ENCODE measurements at regions not wholly inside any gene's neighbourhood (a gene's known extent, or its start where the extent isn't known, plus 50 kb on each side); places are given as distances from the start of the nearest gene placed in this dataset.
"Not testable (repeated sequence)": the region's sequence is repeated elsewhere in the genome, so short reads cannot be mapped to it uniquely, and the experiment has no call there.

DNA sequence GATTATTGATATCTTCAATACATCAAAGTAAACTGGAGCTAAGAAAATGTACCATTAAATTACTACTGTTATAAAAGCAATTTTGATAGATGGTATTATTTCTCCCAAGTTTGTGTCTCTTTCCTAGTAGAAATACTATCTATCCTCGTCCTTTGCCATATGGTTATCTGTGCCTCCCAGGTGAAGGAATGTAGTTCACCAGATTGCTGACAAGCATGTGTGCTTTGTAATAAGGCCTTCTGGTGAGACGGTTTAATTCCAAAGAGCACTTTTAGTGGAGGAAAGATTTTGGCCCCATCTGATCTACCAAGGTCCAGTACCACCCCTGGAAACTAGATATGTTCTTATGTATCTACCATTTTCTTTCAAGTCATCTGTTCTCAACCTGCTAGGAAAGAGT lies 243.6 kb downstream of the DLEU7 start:
- no peak for DNase-seq (ENCODE audit: low read depth)

DNA sequence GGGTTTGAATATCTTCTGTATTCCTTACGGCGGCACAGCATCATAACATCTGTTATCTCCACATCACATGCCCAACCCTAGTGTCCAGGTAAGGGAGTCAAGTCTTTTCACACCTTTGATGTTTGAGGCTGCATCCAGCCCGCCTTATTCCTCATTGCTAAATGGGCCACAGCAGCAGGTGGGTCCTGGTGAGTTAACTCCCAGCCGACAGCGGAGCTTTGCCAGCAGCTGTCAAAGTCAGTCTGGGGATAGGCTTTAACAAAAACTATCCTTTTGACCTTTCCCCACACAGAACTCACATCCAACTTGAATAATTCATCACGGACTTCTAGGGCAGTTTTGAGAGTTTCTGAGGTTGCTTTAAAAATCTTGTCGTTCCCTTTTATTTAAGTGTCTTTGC lies 235.1 kb downstream of the DLEU7 start:
- no peak for DNase-seq (ENCODE audit: low read depth)

DNA sequence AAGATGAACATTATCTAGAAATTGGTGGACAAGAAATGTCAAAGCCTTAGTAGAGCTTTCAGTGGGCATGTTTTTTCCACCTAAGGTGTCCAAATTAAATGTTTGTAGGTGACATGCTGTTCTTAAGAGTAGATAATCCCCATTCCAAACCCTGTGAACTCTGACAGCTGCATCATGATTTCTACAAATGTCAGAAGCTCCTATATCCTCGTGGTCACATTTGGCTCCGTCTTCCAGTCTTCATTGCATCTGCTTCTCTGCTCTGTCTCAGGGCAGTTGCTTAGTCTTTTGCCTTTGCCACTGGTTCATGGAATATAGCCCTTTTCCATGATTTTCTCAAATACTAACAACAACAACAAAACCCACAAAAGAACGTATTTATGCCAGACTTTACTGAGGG lies 234.5 kb downstream of the DLEU7 start:
- DNase-seq (ENCODE audit: low read depth), result no peak

DNA sequence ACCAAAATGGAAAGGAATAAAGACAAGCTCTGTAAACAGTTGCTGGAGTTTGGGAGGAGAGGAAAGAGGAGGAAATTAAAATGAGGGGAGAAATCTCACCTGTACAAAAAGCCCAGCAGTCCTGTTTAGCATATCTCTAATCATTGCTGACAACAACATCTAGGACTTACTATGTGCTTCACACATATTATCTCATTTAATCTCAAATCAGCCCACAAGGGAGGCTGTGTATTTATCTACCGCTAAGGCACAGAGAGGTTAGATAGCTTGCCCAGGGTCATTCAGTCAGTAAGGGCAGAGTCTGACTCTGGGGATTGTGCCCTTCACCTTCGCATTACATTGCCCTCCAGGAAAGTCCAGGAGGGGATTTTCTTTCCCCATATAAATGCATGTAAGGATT lies 233.3 kb downstream of the DLEU7 start:
- DNase-seq (ENCODE audit: low read depth), result no peak

DNA sequence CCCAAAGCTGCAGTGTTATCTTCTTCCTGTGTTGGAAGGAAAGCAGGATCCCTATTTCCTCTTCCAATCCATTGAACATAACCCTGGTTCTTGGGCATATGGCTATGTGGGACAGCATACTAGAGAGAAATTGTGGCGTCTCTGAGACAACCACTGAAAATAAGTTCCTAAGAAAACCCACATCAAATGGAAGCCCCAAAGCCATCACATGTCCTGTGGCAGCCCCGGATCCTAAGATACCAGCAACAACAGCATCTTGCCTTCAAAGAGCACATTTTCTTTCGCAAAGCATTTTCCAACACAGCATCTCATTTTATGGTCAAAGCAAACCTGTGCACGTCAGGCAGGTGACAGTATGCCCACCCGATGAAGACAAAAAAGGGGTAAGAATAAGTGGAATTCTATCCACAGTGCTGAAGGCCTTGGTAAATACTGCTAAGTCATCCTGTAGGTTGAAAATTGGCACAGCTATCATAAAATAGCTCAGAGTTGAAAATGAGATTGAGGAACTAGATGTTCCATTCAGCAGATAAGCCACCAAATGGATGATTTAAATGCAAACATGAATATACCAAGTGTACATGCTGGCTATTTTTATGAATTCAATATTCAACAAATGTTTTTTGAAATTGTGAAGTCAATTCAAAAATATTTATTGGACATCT lies 232.2 kb downstream of the DLEU7 start:
- DNase-seq (ENCODE audit: low read depth), result no peak

DNA sequence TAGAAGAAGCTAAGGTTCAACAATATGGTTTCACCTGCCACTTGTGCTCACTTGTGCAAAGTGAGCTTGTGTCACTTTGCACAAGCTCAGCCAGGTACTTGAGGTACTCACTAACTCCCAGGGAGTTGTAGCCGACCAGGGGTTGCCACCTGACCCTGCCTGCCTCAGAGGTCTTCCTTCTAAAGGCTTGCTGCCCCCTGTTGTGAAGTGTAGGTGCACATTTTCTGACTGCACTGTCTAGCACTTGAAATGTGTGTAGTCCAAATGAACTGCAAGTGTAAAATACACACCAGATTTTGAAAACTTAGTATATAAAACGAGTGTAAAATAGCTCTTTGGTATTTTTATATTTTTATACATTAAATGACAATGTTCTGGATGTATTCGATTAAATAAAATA lies 230.8 kb downstream of the DLEU7 start:
- no peak for DNase-seq (ENCODE audit: low read depth)

DNA sequence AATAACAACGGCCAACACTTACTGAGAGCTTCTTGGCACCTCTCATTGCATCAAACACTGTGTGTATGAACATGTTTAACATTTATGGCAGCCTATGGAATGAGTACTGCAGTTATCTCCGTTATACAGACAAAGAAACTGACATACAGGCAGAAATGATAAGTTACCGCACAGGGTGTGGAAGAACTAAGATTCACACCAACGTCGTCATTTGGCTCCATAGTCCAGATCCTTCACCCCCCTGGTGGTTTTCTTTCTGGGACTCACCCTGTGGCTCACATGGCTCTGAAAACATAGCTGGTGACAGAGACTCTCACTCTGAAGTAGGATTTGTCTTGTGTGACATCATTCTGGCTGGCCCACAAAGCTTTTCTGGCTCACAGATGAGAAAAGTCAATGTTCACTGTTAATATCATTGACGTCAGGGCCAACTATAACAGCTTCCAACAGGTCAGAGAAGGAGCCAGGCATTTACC lies 230.1 kb downstream of the DLEU7 start:
- no peak for DNase-seq (ENCODE audit: low read depth)

DNA sequence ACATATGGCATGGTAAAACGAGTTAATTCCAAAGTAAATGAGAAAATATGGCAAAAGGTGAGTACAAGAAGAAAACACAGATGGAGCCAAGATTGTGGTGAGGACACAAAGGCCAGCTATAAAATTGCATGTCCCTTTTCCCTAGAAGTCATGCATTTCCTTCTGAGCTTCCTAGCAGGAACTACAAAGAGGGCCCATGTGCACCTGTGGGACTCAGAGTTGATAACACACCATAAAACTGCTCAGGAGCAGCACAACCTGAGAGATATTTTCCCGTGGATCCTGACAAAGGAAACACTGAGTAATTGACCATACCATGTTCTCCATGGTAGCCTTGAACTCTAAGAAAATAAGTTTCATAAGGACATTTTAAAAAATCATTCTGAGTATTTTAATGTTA lies 228.3 kb downstream of the DLEU7 start:
- DNase-seq (ENCODE audit: low read depth), result no peak

DNA sequence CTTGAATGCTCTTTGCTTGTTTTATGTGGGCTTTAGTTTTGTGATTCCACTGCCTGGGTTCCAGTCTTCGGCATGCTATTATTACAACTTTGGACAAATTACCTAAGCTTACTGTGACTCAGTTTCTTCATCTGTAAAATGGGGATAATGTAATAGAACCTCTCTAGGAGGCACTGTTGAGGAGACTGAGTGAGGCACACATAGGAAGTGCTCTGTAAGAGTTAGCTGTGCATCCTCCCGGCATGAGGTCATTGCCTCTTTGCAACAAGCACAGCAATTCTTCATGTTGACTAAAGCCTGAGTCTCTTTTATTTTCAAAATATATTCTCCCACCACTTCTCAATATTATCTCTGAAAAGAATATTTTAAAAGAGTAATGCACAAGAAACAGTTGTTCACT lies 227.4 kb downstream of the DLEU7 start:
- DNase-seq (ENCODE audit: low read depth), result no peak

DNA sequence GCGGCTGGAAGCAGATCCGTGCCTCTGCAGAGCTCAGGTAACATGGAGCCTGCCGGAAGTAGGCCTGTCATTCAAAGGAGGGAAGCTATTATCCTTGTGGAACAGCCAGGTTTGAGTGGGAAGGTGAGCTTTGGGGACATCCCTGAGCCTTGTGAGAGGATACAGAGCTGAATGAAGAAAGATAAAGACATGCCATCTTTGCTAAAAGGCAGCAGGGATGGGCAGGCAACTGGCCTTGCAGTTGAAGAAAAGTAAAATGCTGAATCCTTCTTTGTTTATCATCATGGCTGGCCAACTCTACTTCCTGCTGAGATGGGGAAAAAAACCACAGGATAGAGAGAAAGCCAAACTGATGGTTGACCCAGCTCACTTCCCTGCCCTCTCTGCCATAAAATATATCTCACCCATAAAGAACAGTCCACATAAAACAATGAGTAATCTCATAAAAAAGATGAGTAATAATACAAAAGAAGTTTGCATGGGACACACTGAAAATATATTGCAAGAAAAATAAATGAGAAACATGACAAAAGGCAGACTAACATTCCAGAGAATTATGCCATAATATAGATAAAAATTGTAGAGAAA lies 226.3 kb downstream of the DLEU7 start:
- DNase-seq (ENCODE audit: low read depth), result no peak

DNA sequence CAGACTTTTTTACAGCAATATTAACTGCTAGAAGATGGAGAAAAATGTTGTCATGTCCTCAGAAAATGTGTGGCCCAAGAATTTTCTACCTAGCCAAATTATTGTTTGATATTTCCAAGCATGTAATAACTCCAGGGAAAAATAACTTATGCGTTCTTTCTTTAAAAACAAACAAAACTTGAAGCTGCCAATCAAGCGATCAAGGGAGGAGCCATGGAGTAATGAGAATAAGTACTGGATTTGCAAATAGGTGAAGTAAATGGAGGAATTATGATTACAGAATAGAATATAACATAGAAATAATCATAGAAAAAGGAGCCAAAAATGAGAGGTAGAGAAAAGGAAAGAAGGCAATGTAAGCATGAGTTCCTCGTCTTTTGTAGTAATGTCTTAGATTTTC lies 225.3 kb downstream of the DLEU7 start:
- no peak for DNase-seq (ENCODE audit: low read depth)

DNA sequence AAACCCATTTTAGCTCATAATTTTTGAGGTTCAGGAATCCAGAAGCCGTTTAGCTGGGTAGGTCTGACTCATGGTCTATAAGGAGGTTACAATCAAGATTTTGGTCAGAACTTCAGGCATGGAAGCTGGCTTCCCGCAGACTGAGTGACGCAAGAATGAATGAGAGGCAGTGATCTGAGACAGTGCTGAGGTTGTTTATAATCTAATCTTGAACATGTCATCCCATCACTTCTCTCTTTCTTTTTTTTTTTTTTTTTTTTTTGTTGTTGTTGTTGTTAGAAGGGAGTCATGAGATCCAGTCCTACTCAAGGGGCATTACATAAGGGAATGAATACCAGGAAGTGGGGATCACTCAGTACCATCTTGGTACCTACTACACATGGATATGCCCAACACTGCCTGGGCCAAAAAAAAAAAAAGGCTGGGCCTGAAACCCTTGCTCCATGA lies 217.4 kb downstream of the DLEU7 start:
- no peak for DNase-seq (ENCODE audit: low read depth)

DNA sequence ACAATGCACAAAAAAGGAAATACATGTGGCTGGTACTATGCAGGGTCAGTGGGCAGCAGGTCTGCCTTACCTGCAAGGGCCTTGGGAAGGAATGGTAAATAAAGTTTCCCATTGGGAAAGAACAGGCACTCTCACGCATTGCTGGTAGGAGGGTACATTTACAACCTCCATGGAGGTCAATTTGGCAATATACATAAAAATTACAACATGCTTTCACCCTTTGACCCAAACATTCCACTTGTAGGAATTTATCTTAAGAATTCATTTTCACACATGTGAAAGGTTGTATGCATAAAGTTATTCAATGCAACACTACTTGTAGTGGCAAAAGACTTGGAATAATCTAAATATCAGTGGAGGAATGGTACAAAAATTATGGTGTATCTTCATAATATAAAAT lies 216.4 kb downstream of the DLEU7 start:
- no peak for DNase-seq (ENCODE audit: low read depth)

DNA sequence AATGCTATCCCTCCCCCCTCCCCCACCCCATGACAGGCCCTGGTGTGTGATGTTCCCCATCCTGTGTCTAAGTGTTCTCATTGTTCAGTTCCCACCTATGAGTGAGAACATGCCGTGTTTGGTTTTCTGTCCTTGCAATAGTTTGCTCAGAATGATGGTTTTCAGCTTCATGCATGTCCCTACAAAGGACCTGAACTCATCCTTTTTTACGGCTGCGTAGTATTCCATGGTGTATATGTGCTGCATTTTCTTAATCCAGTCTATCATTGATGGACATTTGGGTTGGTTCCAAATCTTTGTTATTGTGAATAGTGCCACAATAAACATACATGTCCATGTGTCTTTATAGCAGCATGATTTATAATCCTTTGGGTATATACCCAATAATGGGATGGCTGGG lies 215.0 kb downstream of the DLEU7 start:
- DNase-seq (ENCODE audit: low read depth), result not testable (repeated sequence)

DNA sequence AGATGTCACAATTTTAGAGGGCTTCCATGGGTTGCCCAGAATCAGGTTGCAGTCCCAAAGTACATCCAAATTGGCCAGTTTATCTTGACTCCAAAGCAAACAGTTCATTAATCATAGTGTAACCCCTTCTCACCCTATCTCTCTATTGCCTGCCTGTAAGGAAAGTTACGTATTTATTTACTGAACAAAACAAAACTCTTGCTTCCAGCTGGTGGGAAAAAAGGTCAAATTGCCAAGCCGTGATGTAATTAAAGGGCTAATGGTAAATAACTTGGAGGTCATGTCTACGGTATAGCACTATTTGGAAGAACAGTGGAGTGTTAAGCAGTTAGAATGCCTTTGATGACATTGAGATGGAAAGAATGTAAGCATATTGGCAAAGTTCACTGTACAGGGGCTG lies 214.0 kb downstream of the DLEU7 start:
- no peak for DNase-seq (ENCODE audit: low read depth)

DNA sequence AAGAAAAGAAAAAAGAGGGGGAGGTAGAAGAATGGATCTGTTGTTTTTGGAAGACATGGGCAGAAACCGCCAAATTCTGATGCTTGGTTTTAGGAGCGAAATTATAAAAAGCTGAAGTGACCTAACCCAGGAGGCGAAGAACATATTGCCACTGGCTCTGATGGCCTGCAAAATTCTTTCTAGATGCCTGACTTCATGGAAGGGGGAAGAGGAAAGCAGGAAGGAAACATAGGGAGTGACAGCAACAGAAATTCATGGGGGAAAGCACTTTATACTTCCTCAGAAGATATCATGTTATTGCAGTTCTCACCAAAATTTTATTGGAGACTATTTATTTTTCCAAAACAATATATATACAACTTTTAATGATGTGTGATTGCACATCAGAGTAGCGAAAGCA lies 213.5 kb downstream of the DLEU7 start:
- no peak for DNase-seq (ENCODE audit: low read depth)

DNA sequence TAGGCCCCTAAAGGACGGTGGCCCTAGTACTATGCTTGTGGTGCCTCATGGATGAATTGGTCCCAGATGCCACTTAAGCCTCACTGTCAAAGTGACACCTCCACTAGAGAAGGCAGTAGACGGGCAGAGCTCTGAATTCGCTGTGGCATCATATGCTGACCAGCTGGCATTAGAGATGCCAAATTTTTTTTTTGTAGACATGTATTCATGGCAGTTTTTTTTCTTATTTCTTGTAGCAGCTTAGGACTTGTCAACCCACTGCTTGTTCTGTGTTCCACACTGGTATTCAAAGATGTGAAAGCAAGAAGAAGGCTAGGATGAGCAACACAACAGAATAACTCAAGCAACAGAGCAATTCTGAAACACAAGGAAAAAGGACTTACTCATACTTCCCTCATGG lies 212.5 kb downstream of the DLEU7 start:
- no peak for DNase-seq (ENCODE audit: low read depth)

DNA sequence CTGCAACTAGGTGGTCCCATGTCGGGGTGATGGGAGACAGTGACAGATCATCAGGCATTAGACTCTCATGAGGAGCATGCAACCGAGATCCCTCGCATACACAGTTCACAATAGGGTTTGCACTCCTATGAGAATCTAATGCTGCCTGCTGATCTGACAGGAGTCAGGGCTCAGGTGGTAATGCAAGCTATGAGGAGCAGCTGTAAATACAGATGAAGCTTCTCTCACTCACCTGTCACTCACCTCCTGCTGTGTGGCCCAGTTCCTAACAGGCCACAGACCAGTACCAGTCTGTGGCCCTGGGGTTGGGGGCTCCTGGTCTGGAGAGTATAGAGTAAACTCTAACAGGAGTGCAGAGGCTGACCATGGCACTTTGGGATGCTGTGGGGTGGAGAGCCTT lies 209.2 kb downstream of the DLEU7 start:
- DNase-seq (ENCODE audit: low read depth), result no peak

DNA sequence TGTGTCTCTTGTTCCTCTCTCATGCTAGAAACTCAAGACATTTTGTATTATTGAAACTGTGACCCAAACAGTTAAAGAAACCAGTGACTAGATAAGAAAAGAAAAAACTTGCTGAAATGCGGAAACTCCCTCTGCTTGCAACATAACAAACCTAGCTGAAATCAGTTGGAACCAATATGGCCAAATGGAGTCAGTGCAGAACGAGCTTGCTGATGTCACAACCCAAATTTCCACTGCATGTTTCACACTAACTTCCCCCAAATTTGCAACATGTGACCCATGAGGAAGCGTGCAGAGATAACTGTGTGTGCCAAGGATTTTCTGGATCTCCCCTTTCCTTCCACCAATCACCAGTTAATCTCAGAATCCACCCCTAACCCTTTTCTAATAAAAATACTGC lies 208.0 kb downstream of the DLEU7 start:
- DNase-seq (ENCODE audit: low read depth), result no peak

DNA sequence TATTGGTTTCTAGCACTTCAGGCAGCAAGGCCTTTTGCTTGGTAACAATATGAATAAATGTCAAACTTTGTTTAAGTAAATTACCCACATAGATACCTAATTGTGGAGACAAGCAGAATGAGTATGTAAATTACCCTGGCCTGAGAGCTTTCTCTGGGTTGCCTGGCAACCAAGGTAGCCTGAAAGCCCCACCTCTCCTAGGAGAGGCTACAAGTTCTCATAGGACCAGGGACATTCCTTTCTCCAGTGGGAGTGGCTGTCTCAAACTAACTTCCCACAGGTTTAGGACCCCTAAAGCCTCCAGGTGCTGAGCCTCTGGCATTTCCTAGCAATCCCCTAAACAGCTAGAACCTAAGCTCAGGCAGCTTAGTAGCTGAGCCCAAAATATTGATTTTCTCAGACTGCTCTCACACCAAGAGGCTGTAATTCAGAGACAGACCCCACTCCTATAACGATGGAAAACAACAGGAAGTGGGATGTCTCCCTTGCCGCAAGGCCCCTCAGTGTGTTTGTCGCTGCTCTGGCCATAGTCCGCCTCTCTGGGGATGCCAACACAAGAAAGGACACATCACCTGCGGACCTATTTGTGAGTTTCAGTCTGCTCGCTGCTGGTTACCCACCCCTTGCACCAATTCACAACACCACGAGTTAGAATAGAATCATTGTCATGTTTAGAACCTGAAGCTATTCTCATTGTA lies 207.3 kb downstream of the DLEU7 start:
- DNase-seq (ENCODE audit: low read depth), result no peak

DNA sequence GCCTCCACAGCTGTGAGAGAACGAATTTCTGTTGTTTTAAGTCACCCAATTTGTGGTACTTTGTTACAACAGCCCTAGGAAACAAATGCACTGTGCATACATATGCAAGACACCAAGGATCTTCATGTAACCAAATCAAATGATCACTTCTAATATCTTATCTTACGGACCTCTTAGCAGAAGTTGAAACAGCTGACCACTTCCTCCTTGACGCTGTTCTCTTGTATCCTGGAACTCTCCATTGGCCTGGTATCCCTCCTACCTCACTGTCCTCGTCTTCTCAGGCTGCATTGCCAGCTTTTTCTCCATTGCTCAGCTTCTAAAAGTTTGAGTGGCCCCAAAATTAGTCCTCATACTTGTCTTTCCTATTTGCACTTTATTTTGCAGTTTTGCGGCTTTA lies 200.4 kb downstream of the DLEU7 start:
- DNase-seq (ENCODE audit: low read depth), result no peak

DNA sequence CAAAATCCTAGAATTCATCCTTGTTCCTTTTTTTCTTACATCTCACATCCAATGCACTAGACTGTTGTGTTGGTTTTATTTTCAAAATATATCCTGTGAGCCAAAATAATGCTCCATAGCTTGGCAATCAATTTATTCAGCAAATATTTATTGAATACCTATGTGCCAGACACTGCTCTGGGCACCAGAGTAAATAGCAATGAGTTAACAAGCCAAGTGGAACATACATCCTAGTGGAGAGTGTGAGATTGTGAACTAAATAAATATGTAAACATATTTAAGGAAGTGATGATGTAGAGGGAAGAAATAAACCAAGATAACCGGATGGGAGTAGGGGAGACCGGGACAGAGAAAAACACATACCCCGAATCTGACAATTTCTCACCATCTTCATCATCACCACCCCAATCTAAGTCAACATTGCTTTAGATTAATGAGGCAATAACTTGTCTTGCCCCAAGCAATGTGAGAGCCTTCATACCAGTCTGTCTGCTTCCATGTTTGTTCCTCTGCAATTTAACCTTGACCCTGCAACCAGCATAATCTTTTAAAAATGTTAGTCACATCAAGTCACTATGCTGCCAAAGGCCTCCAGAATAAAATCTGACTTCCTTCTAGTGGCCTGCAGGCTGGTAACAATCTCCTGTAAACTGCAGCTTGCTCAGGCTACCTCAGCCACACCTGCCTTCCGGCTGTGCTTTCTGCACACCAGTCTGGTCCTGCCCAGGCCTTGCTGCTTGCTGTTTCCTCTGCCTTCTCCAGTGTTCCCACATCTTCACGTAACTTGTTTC lies 199.2 kb downstream of the DLEU7 start:
- no peak for DNase-seq (ENCODE audit: low read depth)

DNA sequence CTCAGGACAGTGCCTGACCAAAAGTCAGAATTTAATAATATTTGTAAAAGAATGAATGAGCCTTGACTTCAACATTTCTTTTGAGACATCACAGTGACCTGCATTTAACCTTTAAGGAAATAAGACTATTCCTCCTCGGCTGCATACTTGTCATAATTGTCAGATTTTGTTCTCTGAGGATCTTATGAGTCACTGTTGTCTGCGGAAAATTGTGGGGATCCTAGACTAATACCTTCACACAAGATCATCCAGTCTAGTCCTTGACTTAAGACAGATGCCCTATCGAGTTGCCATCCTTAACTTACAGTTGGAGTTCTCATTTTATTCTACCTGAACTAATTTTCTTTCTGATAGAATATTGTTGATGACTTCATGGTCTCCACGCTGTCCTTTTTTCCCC lies 198.4 kb downstream of the DLEU7 start:
- DNase-seq (ENCODE audit: low read depth), result no peak

Measured in activated T-helper 1 cell treated with Interleukin-2 at 50 U/mL for 16 hours (primary cell).